GM12875 (cell line): ENCODE measurements at regions not wholly inside any gene's neighbourhood (a gene's known extent, or its start where the extent isn't known, plus 50 kb on each side); places are given as distances from the start of the nearest gene placed in this dataset.

ENCODE experiments used
- H3K4me3 ChIP-seq: one replicate; pipeline ENCODE4 v1.5.1; 2011; ENCODE audit warnings: low read depth, low read length, control low read depth
- TF ChIP-seq, protein P1 (sequence below): IDR thresholded peaks from 2 replicates; pipeline ENCODE4 v1.5.1; 2011; ENCODE audit warnings: low read depth, mild to moderate bottlenecking, control low read depth, inconsistent platforms, low read length, moderate library complexity, borderline replicate concordance; ENCODE audit not compliant: insufficient read depth

GRCh38 chr3:176088962-176089383 is 1108.3 kb downstream of the TBL1XR1 start:
- TF ChIP-seq, protein P1, sequence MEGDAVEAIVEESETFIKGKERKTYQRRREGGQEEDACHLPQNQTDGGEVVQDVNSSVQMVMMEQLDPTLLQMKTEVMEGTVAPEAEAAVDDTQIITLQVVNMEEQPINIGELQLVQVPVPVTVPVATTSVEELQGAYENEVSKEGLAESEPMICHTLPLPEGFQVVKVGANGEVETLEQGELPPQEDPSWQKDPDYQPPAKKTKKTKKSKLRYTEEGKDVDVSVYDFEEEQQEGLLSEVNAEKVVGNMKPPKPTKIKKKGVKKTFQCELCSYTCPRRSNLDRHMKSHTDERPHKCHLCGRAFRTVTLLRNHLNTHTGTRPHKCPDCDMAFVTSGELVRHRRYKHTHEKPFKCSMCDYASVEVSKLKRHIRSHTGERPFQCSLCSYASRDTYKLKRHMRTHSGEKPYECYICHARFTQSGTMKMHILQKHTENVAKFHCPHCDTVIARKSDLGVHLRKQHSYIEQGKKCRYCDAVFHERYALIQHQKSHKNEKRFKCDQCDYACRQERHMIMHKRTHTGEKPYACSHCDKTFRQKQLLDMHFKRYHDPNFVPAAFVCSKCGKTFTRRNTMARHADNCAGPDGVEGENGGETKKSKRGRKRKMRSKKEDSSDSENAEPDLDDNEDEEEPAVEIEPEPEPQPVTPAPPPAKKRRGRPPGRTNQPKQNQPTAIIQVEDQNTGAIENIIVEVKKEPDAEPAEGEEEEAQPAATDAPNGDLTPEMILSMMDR, result no peak

DNA sequence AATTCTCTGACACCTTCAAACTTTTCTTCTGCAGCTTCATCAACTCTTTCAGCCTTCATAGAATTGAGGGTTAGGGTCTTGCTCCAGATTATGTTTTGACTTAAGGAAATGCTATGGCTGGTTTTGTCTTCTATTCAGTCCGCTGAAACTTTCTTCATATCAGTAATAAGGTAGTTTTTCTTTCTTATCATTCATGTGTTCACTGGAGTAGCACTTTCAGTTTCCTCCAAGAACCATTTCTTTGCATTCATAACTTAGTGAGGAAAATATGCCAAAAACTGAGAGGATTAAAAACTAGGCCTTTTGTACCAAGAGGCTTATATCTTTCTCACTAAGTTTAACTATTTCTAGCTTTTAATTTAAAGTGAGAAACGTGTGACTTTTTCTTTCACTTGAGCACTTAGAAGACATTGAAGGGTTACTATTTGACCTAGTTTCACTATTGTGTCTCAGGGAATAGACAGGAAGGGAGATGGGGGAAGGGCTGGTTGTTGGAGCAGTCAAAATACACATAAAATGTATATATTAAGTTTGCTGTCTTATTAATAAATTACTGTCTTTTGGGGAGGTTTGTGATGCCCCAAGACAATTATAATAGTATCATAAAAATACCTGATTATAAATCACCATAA is 1110.1 kb downstream of the TBL1XR1 start:
- TF ChIP-seq, protein P1, result no peak
- no peak overlapping the region for H3K4me3 ChIP-seq

More at GRCh38 chr3:176088962-176089383, 1108.3 kb downstream of the TBL1XR1 start:
- no peak overlapping the region for H3K4me3 ChIP-seq

GRCh38 chr3:176079785-176080184 is 1117.5 kb downstream of the TBL1XR1 start:
- TF ChIP-seq, protein P1, result no peak
- H3K4me3 ChIP-seq, result no peak overlapping the region

GRCh38 chr3:176078906-176079305 is 1118.4 kb downstream of the TBL1XR1 start:
- TF ChIP-seq, protein P1, result no peak
- H3K4me3 ChIP-seq, result no peak overlapping the region

DNA sequence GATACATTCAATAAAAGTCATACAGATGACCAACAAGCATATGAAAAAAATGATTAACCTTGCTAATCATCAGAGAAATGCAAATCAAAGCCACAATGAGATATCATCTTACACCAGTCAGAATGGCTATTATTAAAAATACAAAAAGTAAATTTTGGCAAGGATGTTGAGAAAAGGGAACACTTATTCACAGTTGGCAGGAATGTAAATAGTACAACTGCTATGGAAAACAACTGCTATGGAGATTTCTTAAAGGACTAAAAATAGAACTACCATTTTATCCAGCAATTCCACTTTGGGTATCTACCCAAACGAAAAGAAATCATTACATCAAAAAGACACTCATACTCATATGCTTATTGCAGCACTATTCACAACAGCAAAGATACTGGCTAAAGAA is 1121.8 kb downstream of the TBL1XR1 start:
- TF ChIP-seq, protein P1, result no peak
- H3K4me3 ChIP-seq, result no peak overlapping the region

DNA sequence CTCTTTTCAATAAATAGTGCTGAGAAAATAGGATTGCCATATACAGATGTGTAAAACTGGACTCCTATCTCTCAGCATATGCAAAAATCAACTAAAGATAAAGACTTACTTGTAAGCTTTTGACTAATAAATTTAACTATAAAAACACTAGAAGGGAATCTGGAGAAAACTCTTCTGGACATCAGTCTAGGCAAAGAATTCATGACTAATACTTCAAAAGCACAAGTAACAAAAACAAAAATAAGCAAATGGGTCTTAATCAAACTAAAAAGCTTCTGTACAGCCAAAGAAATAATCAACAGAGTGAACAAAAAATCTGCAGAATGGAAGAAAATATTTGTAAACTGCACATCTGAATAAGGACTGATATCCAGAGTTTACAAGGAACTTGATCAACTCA is 1122.2 kb downstream of the TBL1XR1 start:
- no peak overlapping the region for H3K4me3 ChIP-seq
- TF ChIP-seq, protein P1, result no peak

DNA sequence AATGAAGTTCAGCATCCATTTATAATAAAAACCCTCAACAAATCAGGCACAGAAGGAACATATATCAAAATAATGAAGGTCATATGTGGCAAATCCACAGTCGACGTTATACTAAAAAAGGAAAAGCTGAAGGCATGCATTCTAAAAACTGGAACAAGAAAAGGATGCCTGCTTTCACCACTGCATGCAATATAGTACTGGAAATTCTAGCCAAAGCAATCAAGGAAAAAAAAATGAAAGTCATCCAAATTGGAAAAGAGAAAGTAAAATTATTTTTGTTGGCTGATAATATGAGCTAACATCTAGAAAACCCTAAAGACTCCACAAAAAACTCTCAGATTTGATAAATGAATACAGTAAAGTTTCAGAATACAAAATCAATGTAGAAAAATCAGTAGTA is 1123.2 kb downstream of the TBL1XR1 start:
- H3K4me3 ChIP-seq, result no peak overlapping the region
- TF ChIP-seq, protein P1, result no peak
